ENCODE measurements at regions not wholly inside any gene's neighbourhood (a gene's known extent, or its start where the extent isn't known, plus 50 kb on each side); places are given as distances from the start of the nearest gene placed in this dataset.

DNA sequence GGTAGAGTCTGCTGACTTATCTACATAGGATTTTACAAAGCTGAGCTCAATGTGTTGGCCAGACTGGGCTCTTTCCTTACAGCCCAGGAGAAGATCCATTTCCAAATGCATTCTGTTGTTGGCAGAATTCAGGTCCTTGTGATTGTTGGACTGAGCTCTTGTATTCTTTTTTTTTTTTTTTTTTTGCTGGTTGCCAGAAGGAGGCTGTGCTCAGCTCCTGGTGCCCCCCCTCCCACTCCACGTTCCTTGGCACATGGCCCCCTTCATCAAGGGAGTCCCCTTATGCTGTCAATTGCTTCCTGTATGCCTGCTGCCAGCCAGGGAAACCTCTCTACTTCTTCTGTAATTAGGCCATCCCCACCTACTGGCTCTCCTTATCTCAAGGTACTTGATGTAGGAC lies 518.1 kb upstream of the AKR1E2 start:
- H3K27me3 ChIP-seq (ENCODE audit: insufficient read depth, low read length) = no peaks in the 10 kb centered on the region
- TF ChIP-seq, protein P1, sequence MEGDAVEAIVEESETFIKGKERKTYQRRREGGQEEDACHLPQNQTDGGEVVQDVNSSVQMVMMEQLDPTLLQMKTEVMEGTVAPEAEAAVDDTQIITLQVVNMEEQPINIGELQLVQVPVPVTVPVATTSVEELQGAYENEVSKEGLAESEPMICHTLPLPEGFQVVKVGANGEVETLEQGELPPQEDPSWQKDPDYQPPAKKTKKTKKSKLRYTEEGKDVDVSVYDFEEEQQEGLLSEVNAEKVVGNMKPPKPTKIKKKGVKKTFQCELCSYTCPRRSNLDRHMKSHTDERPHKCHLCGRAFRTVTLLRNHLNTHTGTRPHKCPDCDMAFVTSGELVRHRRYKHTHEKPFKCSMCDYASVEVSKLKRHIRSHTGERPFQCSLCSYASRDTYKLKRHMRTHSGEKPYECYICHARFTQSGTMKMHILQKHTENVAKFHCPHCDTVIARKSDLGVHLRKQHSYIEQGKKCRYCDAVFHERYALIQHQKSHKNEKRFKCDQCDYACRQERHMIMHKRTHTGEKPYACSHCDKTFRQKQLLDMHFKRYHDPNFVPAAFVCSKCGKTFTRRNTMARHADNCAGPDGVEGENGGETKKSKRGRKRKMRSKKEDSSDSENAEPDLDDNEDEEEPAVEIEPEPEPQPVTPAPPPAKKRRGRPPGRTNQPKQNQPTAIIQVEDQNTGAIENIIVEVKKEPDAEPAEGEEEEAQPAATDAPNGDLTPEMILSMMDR (IDR thresholded peaks at IDR 0.05; ENCODE audit: insufficient read depth, low read depth, low read length) = no peak
- TF ChIP-seq EZH2 (IDR thresholded peaks at IDR 0.05; ENCODE audit: insufficient read depth, low read length) = no peak
- H3K27ac ChIP-seq (ENCODE audit: low read depth, low read length) = no peak overlapping the region
- no peaks in the 10 kb centered on the region for H3K79me2 ChIP-seq (ENCODE audit: insufficient read depth, low read length)
- no peak overlapping the region for H3K4me3 ChIP-seq (ENCODE audit: insufficient read depth, low read depth, low read length)
- Mint-ChIP-seq H3K4me3 (ENCODE audit: unreplicated experiment) (no peak overlapping the region), H3K9me3 (ENCODE audit: unreplicated experiment) (no peaks in the 10 kb centered on the region), H3K27ac (ENCODE audit: unreplicated experiment) (no peak overlapping the region), H3K4me1 (ENCODE audit: low read depth, unreplicated experiment) (peaks cover 2% of the 10 kb centered on the region), H3K36me3 (ENCODE audit: low read depth, unreplicated experiment) (no peaks in the 10 kb centered on the region), H3K27me3 (ENCODE audit: low read depth, unreplicated experiment) (no peaks in the 10 kb centered on the region)
- no peak overlapping the region for H2AFZ ChIP-seq (ENCODE audit: low read depth, low read length)
- no peaks in the 10 kb centered on the region for H3K4me1 ChIP-seq (ENCODE audit: insufficient read depth, low read length)
- H3K9ac ChIP-seq (ENCODE audit: low read length) = no peak overlapping the region
- H3K9me3 ChIP-seq (ENCODE audit: insufficient read depth, low read depth, low read length) = no peaks in the 10 kb centered on the region
- no peaks in the 10 kb centered on the region for H4K20me1 ChIP-seq (ENCODE audit: insufficient read depth, low read length)
- H3K4me2 ChIP-seq (ENCODE audit: low read length) = no peak overlapping the region
- DNase-seq (ENCODE audit: low read depth) (no peak), FAIRE-seq (no peak)
- H3K36me3 ChIP-seq (ENCODE audit: insufficient read depth, low read length) = no peaks in the 10 kb centered on the region

DNA sequence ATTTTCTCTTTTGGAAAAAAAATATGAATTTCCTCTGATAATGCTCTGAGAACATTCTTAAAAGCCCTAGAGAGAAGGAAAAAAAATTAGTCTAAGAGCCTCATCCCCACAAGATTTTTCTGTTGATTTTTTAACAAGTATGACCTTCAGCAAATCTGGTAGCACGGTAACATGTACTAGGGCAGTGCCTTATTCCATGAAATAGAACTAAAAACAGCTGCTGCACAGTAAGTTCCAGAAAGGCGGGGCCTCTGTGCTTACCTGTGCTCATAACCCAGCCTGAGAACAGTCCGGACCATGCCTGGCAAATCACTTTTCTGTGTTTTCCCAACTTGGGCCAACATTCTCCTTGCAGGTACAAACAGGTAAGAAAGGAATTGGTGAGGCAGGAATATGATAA lies 519.1 kb upstream of the AKR1E2 start:
- no peaks in the 10 kb centered on the region for H3K9me3 ChIP-seq (ENCODE audit: insufficient read depth, low read depth, low read length)
- no peak for TF ChIP-seq EZH2 (IDR thresholded peaks at IDR 0.05; ENCODE audit: insufficient read depth, low read length)
- no peaks in the 10 kb centered on the region for H3K4me1 ChIP-seq (ENCODE audit: insufficient read depth, low read length)
- H3K27me3 ChIP-seq (ENCODE audit: insufficient read depth, low read length) = no peaks in the 10 kb centered on the region
- H3K4me3 ChIP-seq (ENCODE audit: insufficient read depth, low read depth, low read length) = no peak overlapping the region
- DNase-seq (ENCODE audit: low read depth) = no peak
- Mint-ChIP-seq H3K4me1 (ENCODE audit: low read depth, unreplicated experiment) (peaks cover 2% of the 10 kb centered on the region), H3K27me3 (ENCODE audit: low read depth, unreplicated experiment) (no peaks in the 10 kb centered on the region), H3K9me3 (ENCODE audit: unreplicated experiment) (no peaks in the 10 kb centered on the region), H3K4me3 (ENCODE audit: unreplicated experiment) (no peak overlapping the region), H3K27ac (ENCODE audit: unreplicated experiment) (no peak overlapping the region), H3K36me3 (ENCODE audit: low read depth, unreplicated experiment) (no peaks in the 10 kb centered on the region)
- no peak overlapping the region for H2AFZ ChIP-seq (ENCODE audit: low read depth, low read length)
- no peak overlapping the region for H3K27ac ChIP-seq (ENCODE audit: low read depth, low read length)
- no peak overlapping the region for H3K9ac ChIP-seq (ENCODE audit: low read length)
- H4K20me1 ChIP-seq (ENCODE audit: insufficient read depth, low read length) = no peaks in the 10 kb centered on the region
- no peaks in the 10 kb centered on the region for H3K36me3 ChIP-seq (ENCODE audit: insufficient read depth, low read length)
- no peaks in the 10 kb centered on the region for H3K79me2 ChIP-seq (ENCODE audit: insufficient read depth, low read length)
- no peak overlapping the region for H3K4me2 ChIP-seq (ENCODE audit: low read length)
- FAIRE-seq = no peak

DNA sequence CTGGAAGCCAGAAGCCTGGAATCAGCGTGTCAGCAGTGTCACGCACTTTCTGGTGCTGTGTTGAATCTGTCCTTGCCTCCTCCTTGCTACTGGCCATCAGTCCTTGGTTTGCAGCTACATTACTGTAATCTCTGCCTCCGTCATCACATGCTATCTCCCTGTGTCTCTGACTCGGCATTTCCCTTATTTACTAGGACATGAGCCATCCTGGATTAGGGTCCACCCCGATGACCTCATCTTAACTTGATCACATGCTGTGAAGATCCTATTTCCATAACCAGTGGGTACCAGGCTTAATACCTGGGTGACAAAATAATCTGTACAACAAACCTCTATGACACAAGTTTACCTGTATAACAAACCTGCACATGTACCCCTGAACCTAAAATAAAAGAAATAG lies 518.0 kb upstream of the KLF6 start:
- Mint-ChIP-seq H3K27me3 (ENCODE audit: low read depth, unreplicated experiment) (no peaks in the 10 kb centered on the region), H3K4me3 (ENCODE audit: unreplicated experiment) (peak overlapping the region; percentile 47)
- FAIRE-seq = no peak

More for the DNA sequence above, 518.0 kb upstream of the KLF6 start:
- no peaks in the 10 kb centered on the region for H3K36me3 Mint-ChIP-seq (ENCODE audit: low read depth, unreplicated experiment)
- no peaks in the 10 kb centered on the region for H3K9me3 Mint-ChIP-seq (ENCODE audit: unreplicated experiment)
- Histone ChIP-seq H3K9me3 (ENCODE audit: insufficient read depth, low read depth, low read length) (no peaks in the 10 kb centered on the region), H3K9ac (ENCODE audit: low read length) (no peak overlapping the region), H2AFZ (ENCODE audit: low read depth, low read length) (peak overlapping the region; percentile 47), H4K20me1 (ENCODE audit: insufficient read depth, low read length) (no peaks in the 10 kb centered on the region), H3K36me3 (ENCODE audit: insufficient read depth, low read length) (no peaks in the 10 kb centered on the region), H3K79me2 (ENCODE audit: insufficient read depth, low read length) (no peaks in the 10 kb centered on the region), H3K27ac (ENCODE audit: low read depth, low read length) (no peak overlapping the region), H3K4me1 (ENCODE audit: insufficient read depth, low read length) (no peaks in the 10 kb centered on the region), H3K4me3 (ENCODE audit: insufficient read depth, low read depth, low read length) (no peak overlapping the region), H3K27me3 (ENCODE audit: insufficient read depth, low read length) (no peaks in the 10 kb centered on the region), H3K4me2 (ENCODE audit: low read length) (no peak overlapping the region)
- H3K4me1 Mint-ChIP-seq (ENCODE audit: low read depth, unreplicated experiment) = peaks cover 2% of the 10 kb centered on the region
- no peak for TF ChIP-seq EZH2 (IDR thresholded peaks at IDR 0.05; ENCODE audit: insufficient read depth, low read length)
- TF ChIP-seq, protein P1 (IDR thresholded peaks at IDR 0.05; ENCODE audit: insufficient read depth, low read depth, low read length) = no peak
- no peak for DNase-seq (ENCODE audit: low read depth)
- H3K27ac Mint-ChIP-seq (ENCODE audit: unreplicated experiment) = peak overlapping the region; percentile 4
